ENCODE measurements at regions not wholly inside any gene's neighbourhood (a gene's known extent, or its start where the extent isn't known, plus 50 kb on each side); places are given as distances from the start of the nearest gene placed in this dataset.

DNA sequence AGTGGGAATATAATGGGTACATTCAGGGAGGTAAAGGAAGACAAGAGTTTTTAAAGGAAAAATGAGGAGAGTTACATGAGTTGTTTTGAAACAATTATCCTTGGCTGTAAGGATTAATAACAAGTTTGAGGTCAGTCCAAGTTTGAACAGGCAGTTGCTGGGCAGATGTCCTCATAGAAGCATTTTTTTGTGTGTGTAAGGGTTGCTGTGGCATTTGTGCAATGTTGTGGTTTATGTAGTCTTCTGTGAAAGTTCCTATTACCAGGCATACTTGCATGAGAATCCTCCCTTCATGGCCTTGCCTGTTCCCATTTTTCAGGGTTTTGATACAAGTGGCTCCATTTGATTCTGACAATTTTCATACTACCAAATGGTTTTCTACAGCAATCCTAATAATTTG lies 400.2 kb downstream of the KCNA4 start (continued):
- TF ChIP-seq, protein P1, sequence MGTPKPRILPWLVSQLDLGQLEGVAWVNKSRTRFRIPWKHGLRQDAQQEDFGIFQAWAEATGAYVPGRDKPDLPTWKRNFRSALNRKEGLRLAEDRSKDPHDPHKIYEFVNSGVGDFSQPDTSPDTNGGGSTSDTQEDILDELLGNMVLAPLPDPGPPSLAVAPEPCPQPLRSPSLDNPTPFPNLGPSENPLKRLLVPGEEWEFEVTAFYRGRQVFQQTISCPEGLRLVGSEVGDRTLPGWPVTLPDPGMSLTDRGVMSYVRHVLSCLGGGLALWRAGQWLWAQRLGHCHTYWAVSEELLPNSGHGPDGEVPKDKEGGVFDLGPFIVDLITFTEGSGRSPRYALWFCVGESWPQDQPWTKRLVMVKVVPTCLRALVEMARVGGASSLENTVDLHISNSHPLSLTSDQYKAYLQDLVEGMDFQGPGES (IDR thresholded peaks at IDR 0.05; ENCODE audit: low read depth, low read length), result no peak
- TF ChIP-seq RCOR1 (IDR thresholded peaks at IDR 0.05; ENCODE audit: low read length), result no peak
- no peak for TF ChIP-seq CHD2 (IDR thresholded peaks at IDR 0.05; ENCODE audit: low read length, partially characterized antibody)

DNA sequence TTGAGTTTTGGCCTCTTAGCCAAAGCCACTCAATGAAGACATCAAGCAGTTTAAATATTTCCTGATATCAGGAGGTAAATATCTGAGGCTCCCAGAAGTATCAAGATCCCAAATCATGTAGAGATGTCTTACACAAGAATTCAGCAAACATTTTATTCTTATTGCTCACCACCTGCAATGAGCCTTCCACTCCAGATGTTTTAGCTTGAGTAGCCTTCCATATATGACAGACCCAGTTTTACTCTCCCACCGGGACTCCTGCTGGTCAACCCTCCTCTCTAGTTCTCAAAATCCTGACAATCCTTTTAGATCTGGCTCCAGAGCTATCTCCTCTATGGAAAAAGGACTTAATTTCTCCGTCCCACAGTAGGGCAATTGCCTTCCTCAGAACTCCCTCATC lies 404.4 kb downstream of the KCNA4 start:
- POLR2A ChIA-PET, result no interaction called here

DNA sequence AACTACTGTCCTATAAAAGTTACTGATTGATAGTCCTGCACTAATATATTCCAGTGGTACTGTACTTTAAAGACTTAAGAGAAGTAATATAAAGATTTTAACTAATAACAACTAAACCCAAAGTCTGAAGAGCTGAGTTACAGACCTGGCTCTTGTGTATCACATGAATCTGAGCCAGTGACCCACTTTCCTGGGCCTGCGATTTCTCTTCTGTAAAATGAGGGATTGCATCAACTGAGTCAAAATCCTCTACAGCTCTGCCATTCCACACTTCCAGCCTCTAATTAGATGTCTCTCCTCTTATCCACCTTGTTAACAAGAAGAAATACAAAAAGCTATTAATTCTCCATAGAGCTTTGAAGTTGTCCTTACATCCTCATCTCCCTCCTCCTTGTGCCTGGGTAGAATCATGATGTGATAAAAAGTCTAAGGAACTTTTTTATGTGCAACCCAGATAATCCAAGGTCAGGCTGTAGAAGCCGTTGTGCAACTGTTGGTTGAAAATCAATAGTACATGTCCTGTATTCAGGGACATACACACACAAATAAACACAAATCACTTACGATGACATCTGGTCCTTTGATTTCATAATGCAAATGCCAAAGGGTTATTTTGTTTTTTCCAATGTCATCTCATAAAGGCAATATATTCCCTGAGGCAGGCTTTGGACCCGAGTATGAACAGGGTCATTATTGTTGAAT lies 410.3 kb downstream of the KCNA4 start:
- H3K9me2 ChIP-seq, result no peaks in the 10 kb centered on the region
- H3K4me2 ChIP-seq, result no peak overlapping the region
- no peaks in the 10 kb centered on the region for H3K27me3 ChIP-seq (ENCODE audit: insufficient read depth)
- H3K27ac ChIP-seq (ENCODE audit: low read depth in 2 of 2, low read length in 1 of 2), result no peak overlapping the region
- H3K36me3 ChIP-seq (replicated peaks in 1 of 2; ENCODE audit: control insufficient read depth in 1 of 2, insufficient read depth in 2 of 2, low read length in 1 of 2), result no peaks in the 10 kb centered on the region
- DNase-seq, result no peak
- no peaks in the 10 kb centered on the region for H3K79me2 ChIP-seq (ENCODE audit: insufficient read depth)
- no peaks in the 10 kb centered on the region for H3F3A ChIP-seq (replicated peaks; ENCODE audit: insufficient read depth)
- no peaks in the 10 kb centered on the region for H4K20me1 ChIP-seq (ENCODE audit: insufficient read depth)
- no peak overlapping the region for H3K4me3 ChIP-seq (ENCODE audit: low read depth in 2 of 2, low read length in 1 of 2)
- no peak overlapping the region for H3K9ac ChIP-seq
- CTCF ChIA-PET, result interaction anchor here (1.6 kb wide), 1 partner anchor 12 kb away, joined by 5 read pairs; no protein-coding TSS in a partner anchor
- no peak overlapping the region for H2AFZ ChIP-seq (ENCODE audit: low read depth)
- WGBS (ENCODE audit: low lambda C conversion rate), result 11% methylated on average over 4 of the region's 4 CpGs
- H3K4me1 ChIP-seq (ENCODE audit: control insufficient read depth in 1 of 2, insufficient read depth in 2 of 2, low read depth in 1 of 2, low read length in 1 of 2), result no peaks in the 10 kb centered on the region
- POLR2A ChIA-PET, result no interaction called here
- no peaks in the 10 kb centered on the region for H3K9me3 ChIP-seq
- TF ChIP-seq SMC3 (IDR thresholded peaks at IDR 0.05; ENCODE audit: low read depth, low read length), result no peak
- TF ChIP-seq, protein P2, sequence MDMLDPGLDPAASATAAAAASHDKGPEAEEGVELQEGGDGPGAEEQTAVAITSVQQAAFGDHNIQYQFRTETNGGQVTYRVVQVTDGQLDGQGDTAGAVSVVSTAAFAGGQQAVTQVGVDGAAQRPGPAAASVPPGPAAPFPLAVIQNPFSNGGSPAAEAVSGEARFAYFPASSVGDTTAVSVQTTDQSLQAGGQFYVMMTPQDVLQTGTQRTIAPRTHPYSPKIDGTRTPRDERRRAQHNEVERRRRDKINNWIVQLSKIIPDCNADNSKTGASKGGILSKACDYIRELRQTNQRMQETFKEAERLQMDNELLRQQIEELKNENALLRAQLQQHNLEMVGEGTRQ (IDR thresholded peaks at IDR 0.05; ENCODE audit: borderline replicate concordance, low read depth, low read length), result no peak
- TF ChIP-seq RCOR1 (IDR thresholded peaks at IDR 0.05; ENCODE audit: low read length), result no peak
- no peak for TF ChIP-seq FOXJ3 (CRISPR knock-in tag; IDR thresholded peaks at IDR 0.05)
- TF ChIP-seq, protein P3, sequence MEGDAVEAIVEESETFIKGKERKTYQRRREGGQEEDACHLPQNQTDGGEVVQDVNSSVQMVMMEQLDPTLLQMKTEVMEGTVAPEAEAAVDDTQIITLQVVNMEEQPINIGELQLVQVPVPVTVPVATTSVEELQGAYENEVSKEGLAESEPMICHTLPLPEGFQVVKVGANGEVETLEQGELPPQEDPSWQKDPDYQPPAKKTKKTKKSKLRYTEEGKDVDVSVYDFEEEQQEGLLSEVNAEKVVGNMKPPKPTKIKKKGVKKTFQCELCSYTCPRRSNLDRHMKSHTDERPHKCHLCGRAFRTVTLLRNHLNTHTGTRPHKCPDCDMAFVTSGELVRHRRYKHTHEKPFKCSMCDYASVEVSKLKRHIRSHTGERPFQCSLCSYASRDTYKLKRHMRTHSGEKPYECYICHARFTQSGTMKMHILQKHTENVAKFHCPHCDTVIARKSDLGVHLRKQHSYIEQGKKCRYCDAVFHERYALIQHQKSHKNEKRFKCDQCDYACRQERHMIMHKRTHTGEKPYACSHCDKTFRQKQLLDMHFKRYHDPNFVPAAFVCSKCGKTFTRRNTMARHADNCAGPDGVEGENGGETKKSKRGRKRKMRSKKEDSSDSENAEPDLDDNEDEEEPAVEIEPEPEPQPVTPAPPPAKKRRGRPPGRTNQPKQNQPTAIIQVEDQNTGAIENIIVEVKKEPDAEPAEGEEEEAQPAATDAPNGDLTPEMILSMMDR (IDR thresholded peaks at IDR 0.05), result no peak
- TF ChIP-seq TEAD4 (IDR thresholded peaks at IDR 0.05; ENCODE audit: borderline replicate concordance, insufficient read depth), result no peak
- TF ChIP-seq, protein P4, sequence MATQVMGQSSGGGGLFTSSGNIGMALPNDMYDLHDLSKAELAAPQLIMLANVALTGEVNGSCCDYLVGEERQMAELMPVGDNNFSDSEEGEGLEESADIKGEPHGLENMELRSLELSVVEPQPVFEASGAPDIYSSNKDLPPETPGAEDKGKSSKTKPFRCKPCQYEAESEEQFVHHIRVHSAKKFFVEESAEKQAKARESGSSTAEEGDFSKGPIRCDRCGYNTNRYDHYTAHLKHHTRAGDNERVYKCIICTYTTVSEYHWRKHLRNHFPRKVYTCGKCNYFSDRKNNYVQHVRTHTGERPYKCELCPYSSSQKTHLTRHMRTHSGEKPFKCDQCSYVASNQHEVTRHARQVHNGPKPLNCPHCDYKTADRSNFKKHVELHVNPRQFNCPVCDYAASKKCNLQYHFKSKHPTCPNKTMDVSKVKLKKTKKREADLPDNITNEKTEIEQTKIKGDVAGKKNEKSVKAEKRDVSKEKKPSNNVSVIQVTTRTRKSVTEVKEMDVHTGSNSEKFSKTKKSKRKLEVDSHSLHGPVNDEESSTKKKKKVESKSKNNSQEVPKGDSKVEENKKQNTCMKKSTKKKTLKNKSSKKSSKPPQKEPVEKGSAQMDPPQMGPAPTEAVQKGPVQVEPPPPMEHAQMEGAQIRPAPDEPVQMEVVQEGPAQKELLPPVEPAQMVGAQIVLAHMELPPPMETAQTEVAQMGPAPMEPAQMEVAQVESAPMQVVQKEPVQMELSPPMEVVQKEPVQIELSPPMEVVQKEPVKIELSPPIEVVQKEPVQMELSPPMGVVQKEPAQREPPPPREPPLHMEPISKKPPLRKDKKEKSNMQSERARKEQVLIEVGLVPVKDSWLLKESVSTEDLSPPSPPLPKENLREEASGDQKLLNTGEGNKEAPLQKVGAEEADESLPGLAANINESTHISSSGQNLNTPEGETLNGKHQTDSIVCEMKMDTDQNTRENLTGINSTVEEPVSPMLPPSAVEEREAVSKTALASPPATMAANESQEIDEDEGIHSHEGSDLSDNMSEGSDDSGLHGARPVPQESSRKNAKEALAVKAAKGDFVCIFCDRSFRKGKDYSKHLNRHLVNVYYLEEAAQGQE (IDR thresholded peaks at IDR 0.05; ENCODE audit: low read depth, low read length), result no peak
- TF ChIP-seq, protein P5, sequence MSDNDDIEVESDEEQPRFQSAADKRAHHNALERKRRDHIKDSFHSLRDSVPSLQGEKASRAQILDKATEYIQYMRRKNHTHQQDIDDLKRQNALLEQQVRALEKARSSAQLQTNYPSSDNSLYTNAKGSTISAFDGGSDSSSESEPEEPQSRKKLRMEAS (IDR thresholded peaks at IDR 0.05; ENCODE audit: low read depth), result no peak
- TF ChIP-seq JUND (IDR thresholded peaks at IDR 0.05), result no peak
- no peak for TF ChIP-seq YY1 (IDR thresholded peaks at IDR 0.05; ENCODE audit: low read depth)
- no peak for TF ChIP-seq EP300 (IDR thresholded peaks at IDR 0.05; ENCODE audit: borderline replicate concordance in 1 of 2, low read depth in 1 of 2, low read length in 1 of 2)
- no peak for TF ChIP-seq NRF1 (IDR thresholded peaks at IDR 0.05; ENCODE audit: low read depth, low read length)

More for the DNA sequence above, 404.4 kb downstream of the KCNA4 start:
- Histone ChIP-seq H3K4me3 (ENCODE audit: low read depth in 2 of 2, low read length in 1 of 2) (no peak overlapping the region), H3K9me2 (no peaks in the 10 kb centered on the region), H4K20me1 (ENCODE audit: insufficient read depth) (no peaks in the 10 kb centered on the region), H3K4me1 (ENCODE audit: control insufficient read depth in 1 of 2, insufficient read depth in 2 of 2, low read depth in 1 of 2, low read length in 1 of 2) (no peaks in the 10 kb centered on the region), H3K4me2 (no peak overlapping the region), H3K36me3 (replicated peaks in 1 of 2; ENCODE audit: control insufficient read depth in 1 of 2, insufficient read depth in 2 of 2, low read length in 1 of 2) (no peaks in the 10 kb centered on the region), H3K9ac (no peak overlapping the region), H3K9me3 (no peaks in the 10 kb centered on the region), H2AFZ (ENCODE audit: low read depth) (no peak overlapping the region), H3K27ac (ENCODE audit: low read depth in 2 of 2, low read length in 1 of 2) (no peak overlapping the region), H3F3A (replicated peaks; ENCODE audit: insufficient read depth) (no peaks in the 10 kb centered on the region), H3K27me3 (ENCODE audit: insufficient read depth) (no peaks in the 10 kb centered on the region), H3K79me2 (ENCODE audit: insufficient read depth) (no peaks in the 10 kb centered on the region)
- CTCF ChIA-PET, result no interaction called here
- no peak for DNase-seq
- no peak for TF ChIP-seq MXI1 (IDR thresholded peaks at IDR 0.05; ENCODE audit: low read depth, low read length)
- TF ChIP-seq RAD21 (IDR thresholded peaks at IDR 0.05; ENCODE audit: low read length), result no peak
- no peak for TF ChIP-seq ELF1 (IDR thresholded peaks at IDR 0.05)
- no peak for TF ChIP-seq FOSL2 (IDR thresholded peaks at IDR 0.05; ENCODE audit: borderline replicate concordance, low read depth)
- TF ChIP-seq FOXM1 (IDR thresholded peaks at IDR 0.05; ENCODE audit: low read depth), result no peak
- TF ChIP-seq YY1 (IDR thresholded peaks at IDR 0.05; ENCODE audit: low read depth), result no peak
- TF ChIP-seq GABPA (IDR thresholded peaks at IDR 0.05; ENCODE audit: low read depth), result no peak
- no peak for TF ChIP-seq RCOR1 (IDR thresholded peaks at IDR 0.05; ENCODE audit: low read length)
- TF ChIP-seq TAF1 (IDR thresholded peaks at IDR 0.05; ENCODE audit: borderline replicate concordance, low read depth, low read length), result no peak
- no peak for TF ChIP-seq EP300 (IDR thresholded peaks at IDR 0.05; ENCODE audit: borderline replicate concordance in 1 of 2, low read depth in 1 of 2, low read length in 1 of 2)
- no peak for TF ChIP-seq RXRA (IDR thresholded peaks at IDR 0.05; ENCODE audit: borderline replicate concordance, low read depth)
- 10% methylated on average over 2 of the region's 2 CpGs for WGBS (ENCODE audit: low lambda C conversion rate)
